Naive thymus-derived CD4-positive, alpha-beta T cell (primary cell): ENCODE measurements at regions not wholly inside any gene's neighbourhood (a gene's known extent, or its start where the extent isn't known, plus 50 kb on each side); places are given as distances from the start of the nearest gene placed in this dataset.
"Not testable (repeated sequence)": the region's sequence is repeated elsewhere in the genome, so short reads cannot be mapped to it uniquely, and the experiment has no call there.

Experiments
- ATAC-seq: fragments of 150-1000 bp; cut with Tn5 transposase; 2 replicates; pipeline ENCODE4 v1.10.0; 2021; ENCODE audit warnings: mild to moderate bottlenecking, moderate library complexity
- CTCF ChIA-PET: fragments of 350-600 bp; sonication (Branson Sonifier 250); formaldehyde crosslinking; loops from one replicate; lab custom pipeline; 2021; ENCODE audit warnings: antibody characterized with exemption; lab: Charles Lee
- POLR2A ChIA-PET: fragments of 350-600 bp; sonication (Branson Sonifier 250); formaldehyde crosslinking; loops from one replicate; lab custom pipeline; 2021; ENCODE audit warnings: antibody characterized with exemption, inconsistent platforms; lab: Charles Lee
- DNase-seq, 9 donors: peaks; one replicate each; pipeline versions ENCODE4 v3.0.0 to v3.0.0-alpha.2; 2020 to 2022; ENCODE audit warnings: mixed read lengths in 1 of 9
- H3K27ac ChIP-seq: one replicate; pipeline ENCODE4 v1.7.0; 2013; ENCODE audit warnings: mild to moderate bottlenecking, low read depth, low read length, moderate library complexity
- H3K27me3 ChIP-seq, 2 donors: one replicate each; pipeline ENCODE4 v1.7.0; 2013; ENCODE audit warnings: low read length in 2 of 2, mild to moderate bottlenecking in 2 of 2, moderate library complexity in 2 of 2; ENCODE audit not compliant: control insufficient read depth in 2 of 2, insufficient read depth in 2 of 2
- H3K36me3 ChIP-seq, 3 experiments: 1 replicate in 2 of 3; 2 replicates in 1 of 3; pipeline ENCODE4 v1.7.0; 2013; ENCODE audit warnings: low read length in 3 of 3, mild to moderate bottlenecking in 3 of 3, moderate library complexity in 1 of 3; ENCODE audit not compliant: insufficient read depth in 3 of 3, control insufficient read depth in 2 of 3
- H3K4me1 ChIP-seq, 2 donors: one replicate each; pipeline ENCODE4 v1.7.0; 2013; ENCODE audit warnings: low read length in 2 of 2, mild to moderate bottlenecking in 2 of 2, moderate library complexity in 1 of 2; ENCODE audit not compliant: control insufficient read depth in 2 of 2, insufficient read depth in 2 of 2
- H3K4me3 ChIP-seq: 2 replicates; pipeline ENCODE4 v1.7.0; 2013; ENCODE audit warnings: mild to moderate bottlenecking, low read length
- H3K9me3 ChIP-seq, 3 experiments: 1 replicate in 2 of 3; 2 replicates in 1 of 3; pipeline ENCODE4 v1.7.0; 2013; ENCODE audit warnings: low read length in 3 of 3; ENCODE audit not compliant: control insufficient read depth in 2 of 3
- H3K27ac Mint-ChIP-seq, 9 donors: one replicate each; pipeline ENCODE4 v1.8.0; 2020 to 2022; ENCODE audit warnings: mixed read lengths in 9 of 9, mild to moderate bottlenecking in 8 of 9, moderate library complexity in 5 of 9, inconsistent platforms in 2 of 9
- H3K27me3 Mint-ChIP-seq, 5 donors: one replicate each; pipeline ENCODE4 v1.8.0; 2021 to 2022; ENCODE audit warnings: mixed read lengths in 5 of 5, mild to moderate bottlenecking in 1 of 5
- H3K36me3 Mint-ChIP-seq, 5 donors: one replicate each; pipeline ENCODE4 v1.8.0; 2020 to 2022; ENCODE audit warnings: mixed read lengths in 5 of 5, mild to moderate bottlenecking in 3 of 5, inconsistent platforms in 1 of 5
- H3K4me1 Mint-ChIP-seq, 7 donors: one replicate each; pipeline ENCODE4 v1.8.0; 2020 to 2022; ENCODE audit warnings: mixed read lengths in 7 of 7, mild to moderate bottlenecking in 3 of 7, inconsistent platforms in 1 of 7
- H3K4me3 Mint-ChIP-seq, 10 donors: one replicate each; pipeline ENCODE4 v1.8.0; 2020 to 2022; ENCODE audit warnings: mild to moderate bottlenecking in 10 of 10, mixed read lengths in 10 of 10, moderate library complexity in 6 of 10, inconsistent platforms in 2 of 10
- H3K9me3 Mint-ChIP-seq, 11 donors: one replicate each; pipeline ENCODE4 v1.8.0; 2020 to 2022; ENCODE audit warnings: mixed read lengths in 11 of 11, mild to moderate bottlenecking in 4 of 11, inconsistent platforms in 1 of 11, moderate library complexity in 1 of 11
- intact Hi-C, 2 donors: fragments of 100-400 bp; cut with micrococcal nuclease; formaldehyde crosslinking; loops; one replicate each; pipeline ENCODE4 v1.15.1; 2023

DNA sequence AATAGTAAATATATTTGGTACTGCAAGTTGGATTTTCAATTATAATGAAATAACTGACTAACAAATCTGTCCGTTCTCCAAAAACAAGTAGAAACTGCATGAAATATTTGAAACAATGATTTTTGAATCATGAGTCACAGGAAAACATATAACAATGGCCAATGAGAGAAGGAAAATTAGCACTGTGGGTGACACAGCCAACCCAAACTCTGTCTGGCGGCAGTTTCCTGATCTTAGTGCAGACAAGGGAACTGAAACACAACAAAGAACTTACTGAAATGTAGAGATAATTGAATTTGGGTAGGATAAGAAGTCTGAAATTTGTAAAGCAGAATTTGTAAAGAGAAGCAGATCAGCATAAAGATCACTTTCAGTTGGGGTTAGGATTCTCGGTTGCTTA, 2743.3 kb upstream of the PCDH20 start:
- intact Hi-C loops, result no loop called here
- no peak overlapping the region for H3K4me3 ChIP-seq
- DNase-seq, result no peak
- H3K27ac ChIP-seq, result no peak overlapping the region
- CTCF ChIA-PET, result no interaction called here
- no peak overlapping the region for H3K4me3 Mint-ChIP-seq
- POLR2A ChIA-PET, result no interaction called here
- H3K36me3 Mint-ChIP-seq, result no peaks in the 10 kb centered on the region
- no peak overlapping the region for H3K27ac Mint-ChIP-seq
- H3K27me3 Mint-ChIP-seq, result no peaks in the 10 kb centered on the region
- ATAC-seq, result no peak
- no peaks in the 10 kb centered on the region for H3K9me3 ChIP-seq
- no peaks in the 10 kb centered on the region for H3K4me1 ChIP-seq
- H3K4me1 Mint-ChIP-seq, result no peaks in the 10 kb centered on the region
- no peaks in the 10 kb centered on the region for H3K27me3 ChIP-seq
- peaks cover 0 to 21% (median 4%) of the 10 kb centered on the region in 11 donors for H3K9me3 Mint-ChIP-seq
- H3K36me3 ChIP-seq, result no peaks in the 10 kb centered on the region

DNA sequence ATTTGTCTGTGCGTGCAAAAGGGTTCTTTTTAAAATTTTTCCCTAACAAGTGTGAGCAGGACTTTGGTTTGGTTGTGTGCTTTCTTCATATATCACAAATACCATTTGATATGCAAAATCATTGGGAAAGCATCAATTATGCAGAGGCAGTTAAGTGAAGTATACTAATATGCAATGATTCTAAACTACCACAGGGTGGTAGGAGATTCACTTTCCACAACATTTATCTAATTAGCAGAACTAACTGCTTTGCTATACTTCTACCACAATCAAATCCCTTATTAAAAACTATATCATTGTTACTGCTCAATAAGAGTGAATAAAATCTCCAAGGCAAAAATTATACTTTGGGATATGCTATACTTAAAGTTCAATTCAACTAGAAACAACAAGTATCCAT, 2738.9 kb upstream of the PCDH20 start:
- Mint-ChIP-seq H3K27me3 (no peaks in the 10 kb centered on the region), H3K4me3 (no peak overlapping the region), H3K4me1 (no peaks in the 10 kb centered on the region), H3K9me3 (peaks cover 0 to 21% (median 3%) of the 10 kb centered on the region in 11 donors), H3K27ac (no peak overlapping the region), H3K36me3 (no peaks in the 10 kb centered on the region)
- POLR2A ChIA-PET, result no interaction called here
- H3K27me3 ChIP-seq, result no peaks in the 10 kb centered on the region
- H3K4me1 ChIP-seq, result no peaks in the 10 kb centered on the region
- H3K27ac ChIP-seq, result no peak overlapping the region
- intact Hi-C loops, result no loop called here
- no peaks in the 10 kb centered on the region for H3K9me3 ChIP-seq
- no peak overlapping the region for H3K4me3 ChIP-seq
- CTCF ChIA-PET, result no interaction called here
- no peak for DNase-seq
- no peaks in the 10 kb centered on the region for H3K36me3 ChIP-seq
- no peak for ATAC-seq

DNA sequence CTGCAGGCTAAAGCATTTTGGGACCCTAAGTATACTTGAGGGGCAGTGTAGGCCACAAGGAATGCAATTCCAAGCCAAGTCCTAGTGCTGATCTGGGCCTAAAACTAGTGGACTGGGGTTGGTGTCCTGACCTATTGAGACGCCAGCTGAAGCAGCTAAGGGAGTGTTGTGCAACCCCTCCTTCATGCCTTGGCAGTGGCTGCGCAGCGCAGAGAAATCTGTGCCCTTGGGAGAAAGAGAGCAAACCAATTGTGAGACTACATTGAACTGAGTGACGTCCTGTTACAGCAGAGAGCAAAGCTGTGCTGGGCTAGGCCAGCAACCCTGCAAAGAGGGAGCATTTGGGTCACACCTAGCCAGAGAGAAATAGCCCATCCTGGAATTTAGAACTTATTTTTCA, 2715.0 kb upstream of the PCDH20 start:
- H3K27ac ChIP-seq, result no peak overlapping the region
- DNase-seq (no peak), ATAC-seq (peak; percentile 3)
- no peaks in the 10 kb centered on the region for H3K36me3 ChIP-seq
- Mint-ChIP-seq H3K9me3 (peaks cover 0 to 27% (median 9%) of the 10 kb centered on the region in 11 donors), H3K36me3 (no peaks in the 10 kb centered on the region), H3K4me3 (no peak overlapping the region), H3K27me3 (no peaks in the 10 kb centered on the region), H3K27ac (no peak overlapping the region), H3K4me1 (no peaks in the 10 kb centered on the region)
- ChIA-PET POLR2A (no interaction called here), CTCF (no interaction called here)
- intact Hi-C loops, result no loop called here
- no peaks in the 10 kb centered on the region for H3K4me1 ChIP-seq
- H3K4me3 ChIP-seq, result no peak overlapping the region
- no peaks in the 10 kb centered on the region for H3K9me3 ChIP-seq
- H3K27me3 ChIP-seq, result no peaks in the 10 kb centered on the region

DNA sequence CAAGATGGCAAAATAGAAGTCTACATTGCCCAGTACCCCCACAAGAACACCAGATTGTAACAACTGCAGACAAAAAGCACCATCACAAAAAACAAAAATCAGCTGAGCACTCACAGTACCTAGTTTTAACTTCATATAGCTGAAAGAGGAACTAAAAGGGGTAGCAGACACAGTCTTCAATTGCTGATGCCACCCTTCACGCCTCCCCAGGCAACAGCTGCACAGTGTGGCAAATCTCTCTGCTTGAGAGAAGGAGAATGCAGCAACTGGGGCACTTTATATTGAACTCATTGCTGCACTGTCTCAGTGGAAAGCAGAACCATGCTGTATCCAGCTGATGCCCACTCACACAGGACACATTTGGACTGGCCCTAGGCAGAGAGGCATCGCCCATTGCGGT, 2714.5 kb upstream of the PCDH20 start:
- no peaks in the 10 kb centered on the region for H3K4me1 ChIP-seq
- Mint-ChIP-seq H3K36me3 (no peaks in the 10 kb centered on the region), H3K9me3 (peaks cover 0 to 27% (median 7%) of the 10 kb centered on the region in 11 donors), H3K27me3 (no peaks in the 10 kb centered on the region), H3K4me3 (no peak overlapping the region), H3K4me1 (no peaks in the 10 kb centered on the region), H3K27ac (no peak overlapping the region)
- DNase-seq (no peak), ATAC-seq (peak; percentile 22)
- H3K36me3 ChIP-seq, result no peaks in the 10 kb centered on the region
- H3K27ac ChIP-seq, result no peak overlapping the region
- ChIA-PET CTCF (no interaction called here), POLR2A (no interaction called here)
- H3K9me3 ChIP-seq, result no peaks in the 10 kb centered on the region
- intact Hi-C loops, result no loop called here
- no peak overlapping the region for H3K4me3 ChIP-seq
- H3K27me3 ChIP-seq, result no peaks in the 10 kb centered on the region

DNA sequence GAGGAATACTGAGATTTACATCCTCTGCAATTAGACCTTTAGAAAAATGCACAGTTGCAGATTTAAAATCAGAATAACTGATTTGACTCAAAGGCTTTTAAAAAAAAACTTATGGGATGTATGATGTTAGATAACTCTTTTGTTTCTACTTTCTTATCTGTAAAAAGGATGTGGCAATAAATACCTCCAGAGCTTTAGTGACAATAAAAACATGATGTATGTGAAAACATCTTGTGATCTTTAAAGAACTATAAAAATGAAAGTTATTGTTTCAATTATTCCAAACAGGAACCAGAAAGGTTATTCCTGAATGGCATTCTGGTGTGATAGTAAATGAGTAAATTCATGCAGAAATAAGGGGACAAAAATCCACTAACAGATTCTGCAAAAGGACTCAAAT, 2712.2 kb upstream of the PCDH20 start:
- Mint-ChIP-seq H3K4me1 (no peaks in the 10 kb centered on the region), H3K27me3 (no peaks in the 10 kb centered on the region), H3K36me3 (no peaks in the 10 kb centered on the region), H3K27ac (no peak overlapping the region), H3K4me3 (no peak overlapping the region), H3K9me3 (peaks cover 0 to 7% (median 1%) of the 10 kb centered on the region in 11 donors)
- no peak for ATAC-seq
- ChIA-PET POLR2A (no interaction called here), CTCF (no interaction called here)
- H3K4me1 ChIP-seq, result no peaks in the 10 kb centered on the region
- no peaks in the 10 kb centered on the region for H3K36me3 ChIP-seq
- no peaks in the 10 kb centered on the region for H3K27me3 ChIP-seq
- H3K27ac ChIP-seq, result no peak overlapping the region
- DNase-seq, result no peak
- H3K9me3 ChIP-seq, result no peaks in the 10 kb centered on the region
- intact Hi-C loops, result no loop called here
- no peak overlapping the region for H3K4me3 ChIP-seq

DNA sequence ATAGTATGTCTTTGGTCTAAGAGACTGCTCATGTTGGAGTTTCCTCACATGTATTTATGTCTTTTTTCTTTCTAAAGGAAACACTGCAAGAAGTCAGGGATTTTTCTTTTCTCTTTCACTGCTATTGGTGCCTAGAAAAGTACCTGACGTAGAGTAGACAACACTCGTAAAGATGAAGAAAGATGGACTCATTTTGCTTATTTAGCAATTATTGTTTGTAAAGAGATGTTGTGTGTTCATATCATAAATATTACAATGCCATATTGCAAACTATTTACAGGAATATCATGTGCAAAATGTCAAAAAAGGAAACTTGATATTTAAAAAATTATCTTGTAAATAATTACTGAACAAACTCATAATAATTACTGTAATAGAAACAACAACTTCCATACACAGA, 2711.5 kb upstream of the PCDH20 start:
- Histone ChIP-seq H3K36me3 (no peaks in the 10 kb centered on the region), H3K27me3 (no peaks in the 10 kb centered on the region), H3K27ac (no peak overlapping the region), H3K4me1 (no peaks in the 10 kb centered on the region), H3K9me3 (no peaks in the 10 kb centered on the region), H3K4me3 (no peak overlapping the region)
- ChIA-PET CTCF (no interaction called here), POLR2A (no interaction called here)
- Mint-ChIP-seq H3K27me3 (no peaks in the 10 kb centered on the region), H3K4me1 (no peaks in the 10 kb centered on the region), H3K4me3 (no peak overlapping the region), H3K9me3 (peaks cover 0 to 5% (median 0%) of the 10 kb centered on the region in 11 donors), H3K36me3 (no peaks in the 10 kb centered on the region), H3K27ac (no peak overlapping the region)
- intact Hi-C loops, result no loop called here
- ATAC-seq, result no peak
- DNase-seq, result no peak

DNA sequence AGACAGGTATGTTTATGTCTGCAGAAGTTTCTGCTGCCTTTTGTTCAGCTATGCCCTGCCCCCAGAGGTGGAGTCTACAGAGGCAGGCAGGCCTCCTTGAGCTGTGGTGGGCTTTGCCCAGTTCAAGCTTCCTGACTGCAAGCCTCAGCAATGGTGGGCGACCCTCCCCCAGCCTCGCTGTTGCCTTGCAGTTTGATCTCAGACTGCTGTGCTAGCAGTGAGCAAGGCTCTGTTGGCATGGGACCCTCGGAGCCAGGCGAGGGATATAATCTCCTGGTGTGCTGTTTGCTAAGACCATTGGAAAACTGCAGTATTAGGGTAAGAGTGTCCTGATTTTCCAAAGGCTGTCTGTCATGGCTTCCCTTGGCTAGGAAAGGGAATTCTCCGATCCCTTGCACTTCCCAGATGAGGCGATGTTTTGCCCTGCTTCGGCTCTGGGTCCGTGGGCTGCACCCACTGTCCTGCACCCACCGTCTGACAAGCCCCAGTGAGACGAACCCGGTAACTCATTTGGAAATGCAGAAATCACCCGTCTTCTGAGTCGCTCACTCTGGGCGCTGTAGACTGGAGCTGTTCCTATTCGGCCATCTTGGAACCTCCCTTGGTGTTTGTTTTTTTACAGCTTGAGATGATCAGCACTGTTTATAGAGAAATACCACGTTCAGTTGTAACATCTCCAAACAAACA, 2705.5 kb upstream of the PCDH20 start:
- DNase-seq, H3K27ac Mint-ChIP-seq, H3K4me3 Mint-ChIP-seq, intact Hi-C loops, POLR2A ChIA-PET, H3K4me1 Mint-ChIP-seq, ATAC-seq, H3K27me3 Mint-ChIP-seq, H3K36me3 ChIP-seq, H3K9me3 ChIP-seq, H3K27ac ChIP-seq, H3K36me3 Mint-ChIP-seq, CTCF ChIA-PET, H3K4me3 ChIP-seq, H3K27me3 ChIP-seq, H3K4me1 ChIP-seq: not testable (repeated sequence)
- peaks cover 0 to 34% (median 14%) of the 10 kb centered on the region in 11 donors for H3K9me3 Mint-ChIP-seq
